A549 (cell line): ENCODE measurements at regions not wholly inside any gene's neighbourhood (a gene's known extent, or its start where the extent isn't known, plus 50 kb on each side); places are given as distances from the start of the nearest gene placed in this dataset.

Source experiments
- ATAC-seq, 2 experiments: fragments of 200-7000 bp in 1 of 2; fragments of >200 bp in 1 of 2; cut with Nextera tagmentation in 1 of 2; cut with Tn5 transposase in 1 of 2; 3 replicates each; pipeline versions ENCODE4 v1.8.0 to v1.9.1; 2018 to 2020; ENCODE audit warnings: mild to moderate bottlenecking in 1 of 2, moderate library complexity in 1 of 2
- CTCF ChIA-PET: fragments of 300-600 bp; sonication (Branson Sonifier 250); formaldehyde crosslinking; extraction: SDS; loops from one replicate; lab custom pipeline; 2021; ENCODE audit warnings: antibody characterized with exemption, inconsistent platforms; lab: Yijun Ruan, JAX
- POLR2A ChIA-PET: fragments of 350-600 bp; formaldehyde crosslinking; extraction: SDS; loops from one replicate; lab custom pipeline; 2021; ENCODE audit warnings: antibody characterized with exemption, inconsistent platforms; lab: Yijun Ruan, JAX
- DNase-seq, 2 experiments: peaks; one replicate each; pipeline versions ENCODE4 v3.0.0 to v3.0.0-alpha.2; 2011 to 2016; ENCODE audit warnings: low read depth in 1 of 2, low spot score in 1 of 2
- FAIRE-seq: peaks from 2 replicates; lab custom pipeline; 2011; peaks lifted over from hg19 to GRCh38; lab: Jason Lieb, UNC
- H3K27ac ChIP-seq, 2 experiments: fragments of >200 bp; sonication (Bioruptor Twin); formaldehyde crosslinking; 3 replicates each; pipeline ENCODE4 v1.5.1; 2016 to 2017
- H3K4me1 ChIP-seq: fragments of >200 bp; sonication (Bioruptor Twin); formaldehyde crosslinking; 3 replicates; pipeline ENCODE4 v1.6.1; 2016
- H3K4me2 ChIP-seq: fragments of >200 bp; sonication (Bioruptor Twin); formaldehyde crosslinking; 3 replicates; pipeline ENCODE4 v1.6.1; 2016
- H3K4me3 ChIP-seq: fragments of >200 bp; sonication (Bioruptor Twin); formaldehyde crosslinking; 3 replicates; pipeline ENCODE4 v1.5.1; 2016
- H3K9me3 ChIP-seq: fragments of >200 bp; sonication (Bioruptor Twin); formaldehyde crosslinking; 3 replicates; pipeline ENCODE4 v1.6.1; 2016
- ATOH8 ChIP-seq: fragments of 250-450 bp; sonication (Bioruptor Pico); IDR thresholded peaks from 2 replicates; pipeline ENCODE4 v1.5.0; 2020; ENCODE audit warnings: low read depth, mild to moderate bottlenecking, moderate library complexity
- BCL3 ChIP-seq: fragments of >200 bp; sonication (Bioruptor Twin); formaldehyde crosslinking; IDR thresholded peaks from 3 replicates; pipeline ENCODE4 v1.6.1; 2016
- CBX2 ChIP-seq: fragments of 200-600 bp; sonication (generic); IDR thresholded peaks from 2 replicates; pipeline ENCODE4 v1.6.1; 2016; ENCODE audit warnings: low read depth, mild to moderate bottlenecking, borderline replicate concordance
- CEBPB ChIP-seq, 2 experiments: fragments of >200 bp in 1 of 2; sonication (Bioruptor Twin) in 1 of 2; formaldehyde crosslinking in 1 of 2; IDR thresholded peaks; 2 replicates each; pipeline ENCODE4 v1.6.1; 2012 to 2016
- CHD4 ChIP-seq: fragments of 200-600 bp; sonication (generic); IDR thresholded peaks from 2 replicates; pipeline ENCODE4 v1.6.1; 2016; ENCODE audit warnings: antibody characterized with exemption, mild to moderate bottlenecking, borderline replicate concordance
- CTCF ChIP-seq: fragments of >200 bp; sonication (Bioruptor Twin); formaldehyde crosslinking; IDR thresholded peaks from 3 replicates; pipeline ENCODE4 v1.5.1; 2016
- EHMT2 ChIP-seq: fragments of 200-600 bp; sonication (generic); IDR thresholded peaks from 2 replicates; pipeline ENCODE4 v1.6.1; 2016; ENCODE audit warnings: antibody characterized with exemption, low read depth, mild to moderate bottlenecking, moderate library complexity
- FOSB ChIP-seq: fragments of 250-450 bp; sonication (Bioruptor Pico); IDR thresholded peaks from 2 replicates; pipeline ENCODE4 v1.5.0; 2020; ENCODE audit warnings: mild to moderate bottlenecking, moderate library complexity
- FOSL2 ChIP-seq, 2 experiments: fragments of 450-650 bp in 1 of 2; fragments of >200 bp in 1 of 2; sonication (Bioruptor Twin) in 1 of 2; formaldehyde crosslinking; IDR thresholded peaks; 2 replicates each; pipeline versions ENCODE4 v1.5.0 to v1.6.1; 2016 to 2020; ENCODE audit warnings: mild to moderate bottlenecking in 1 of 2, moderate library complexity in 1 of 2
- GATA3 ChIP-seq: IDR thresholded peaks from 2 replicates; pipeline ENCODE4 v1.6.1; 2012; ENCODE audit warnings: borderline replicate concordance
- HEYL ChIP-seq: fragments of 250-450 bp; sonication (Bioruptor Pico); IDR thresholded peaks from 2 replicates; pipeline ENCODE4 v1.8.0; 2021; ENCODE audit warnings: mild to moderate bottlenecking, moderate library complexity
- HOXB13 ChIP-seq: fragments of 250-450 bp; sonication (Bioruptor Pico); IDR thresholded peaks from 2 replicates; pipeline ENCODE4 v1.5.0; 2020; ENCODE audit warnings: low read depth, mild to moderate bottlenecking, moderate library complexity
- KDM1A ChIP-seq: fragments of 200-600 bp; sonication (generic); IDR thresholded peaks from 2 replicates; pipeline ENCODE4 v1.6.1; 2016; ENCODE audit warnings: low read depth, mild to moderate bottlenecking
- MAFK ChIP-seq: fragments of 450-650 bp; IDR thresholded peaks from 2 replicates; pipeline ENCODE4 v1.6.1; 2014; ENCODE audit not compliant: partially characterized antibody
- MYC ChIP-seq: IDR thresholded peaks from 2 replicates; pipeline ENCODE4 v1.6.1; 2012; ENCODE audit warnings: mild to moderate bottlenecking, inconsistent platforms, low read length, improper control_type of control experiment, borderline replicate concordance
- NFE2L2 ChIP-seq: fragments of 150-350 bp; conservative IDR thresholded peaks from 2 replicates; pipeline ENCODE4 v1.6.1; 2014; ENCODE audit warnings: low read length
- NPAS2 ChIP-seq: fragments of 250-450 bp; sonication (Bioruptor Pico); IDR thresholded peaks from 2 replicates; pipeline ENCODE4 v1.8.0; 2022; ENCODE audit warnings: mild to moderate bottlenecking, moderate library complexity, borderline replicate concordance
- PBX3 ChIP-seq: IDR thresholded peaks from 2 replicates; pipeline ENCODE4 v1.6.1; 2012
- RARB ChIP-seq: fragments of 250-450 bp; sonication (Bioruptor Pico); IDR thresholded peaks from 2 replicates; pipeline ENCODE4 v1.8.0; 2021; ENCODE audit warnings: mild to moderate bottlenecking, moderate library complexity
- RNF2 ChIP-seq: fragments of 200-600 bp; sonication (generic); IDR thresholded peaks from 2 replicates; pipeline ENCODE4 v1.6.1; 2016; ENCODE audit warnings: low read depth, mild to moderate bottlenecking, antibody characterized with exemption, moderate library complexity, borderline replicate concordance
- SMC3 ChIP-seq: fragments of >200 bp; sonication (Bioruptor Twin); formaldehyde crosslinking; IDR thresholded peaks from 3 replicates; pipeline ENCODE4 v1.6.1; 2018; ENCODE audit warnings: inconsistent platforms
- ZC3H11A ChIP-seq: fragments of 450-650 bp; IDR thresholded peaks from 2 replicates; pipeline ENCODE4 v1.6.1; 2014; ENCODE audit warnings: antibody characterized with exemption, mild to moderate bottlenecking
- WGBS: methylation state at CpG from one replicate; pipeline ENCODE4 v1.1.6; 2017; ENCODE audit errors: missing lambda C conversion rate; 5-methylcytosine and 5-hydroxymethylcytosine counted together

- no peak for FAIRE-seq
- no peaks in the 10 kb centered on the region for H3K9me3 ChIP-seq
- DNase-seq, result no peak
- 5% methylated on average over 2 of the region's 3 CpGs for WGBS
- POLR2A ChIA-PET, result no interaction called here
- H3K4me2 ChIP-seq, result no peak overlapping the region
- H3K4me3 ChIP-seq, result no peak overlapping the region
- H3K27ac ChIP-seq, result no peak overlapping the region
- H3K4me1 ChIP-seq, result no peaks in the 10 kb centered on the region
- no peak for TF ChIP-seq FOSB (CRISPR knock-in tag)
- CTCF ChIA-PET, result no interaction called here
- ATAC-seq, result no peak
Measured at GRCh38 chrX:87049567-87049966, 468.0 kb upstream of the KLHL4 start.

GRCh38 chrX:87063642-87064041 is 454.0 kb upstream of the KLHL4 start:
- no peak overlapping the region for H3K27ac ChIP-seq
- H3K4me3 ChIP-seq, result no peak overlapping the region
- TF ChIP-seq MAFK (peak; percentile 40), NFE2L2 (peak; percentile 46; the same call in 1 of the 2 replicates), SMC3 (no peak)
- DNase-seq (no peak), ATAC-seq (no peak), FAIRE-seq (peak; percentile 76)
- H3K9me3 ChIP-seq, result no peaks in the 10 kb centered on the region
- 51% methylated on average over 2 of the region's 2 CpGs for WGBS
- ChIA-PET POLR2A (no interaction called here), CTCF (no interaction called here)
- H3K4me2 ChIP-seq, result no peak overlapping the region
- no peaks in the 10 kb centered on the region for H3K4me1 ChIP-seq

- no peak overlapping the region for H3K4me3 ChIP-seq
- TF ChIP-seq RARB (no peak), NFE2L2 (no peak), BCL3 (no peak), RNF2 (no peak), EHMT2 (no peak), ZC3H11A (no peak), PBX3 (no peak), HOXB13 (CRISPR knock-in tag) (no peak), HEYL (CRISPR knock-in tag) (no peak), CBX2 (no peak), MAFK (no peak), FOSL2 (IDR thresholded peaks at IDR 0.05) (no peak), FOSL2 (CRISPR knock-in tag; IDR thresholded peaks at IDR 0.05) (no peak), CEBPB (IDR thresholded peaks at IDR 0.05) (no peak), MYC (no peak), CHD4 (no peak), CTCF (no peak), GATA3 (no peak), NPAS2 (CRISPR knock-in tag) (no peak), KDM1A (no peak), ATOH8 (CRISPR knock-in tag) (no peak)
- no peak overlapping the region for H3K27ac ChIP-seq
- ChIA-PET CTCF (no interaction called here), POLR2A (no interaction called here)
- no peaks in the 10 kb centered on the region for H3K4me1 ChIP-seq
- FAIRE-seq (no peak), ATAC-seq (no peak), DNase-seq (no peak)
- no peak overlapping the region for H3K4me2 ChIP-seq
- H3K9me3 ChIP-seq, result no peaks in the 10 kb centered on the region
Measured at GRCh38 chrX:87064502-87064901, 453.1 kb upstream of the KLHL4 start.
